SK-N-SH (cell line): ENCODE measurements at regions not wholly inside any gene's neighbourhood (a gene's known extent, or its start where the extent isn't known, plus 50 kb on each side); places are given as distances from the start of the nearest gene placed in this dataset.

ENCODE experiments used
- CTCF ChIA-PET: fragments of 300-600, 350-600 bp; formaldehyde crosslinking; extraction: SDS; loops from one replicate; lab custom pipeline; 2021; lab: Yijun Ruan, JAX
- POLR2A ChIA-PET: fragments of 350-600 bp; sonication (Branson Sonifier 250); formaldehyde crosslinking; extraction: SDS; loops from one replicate; lab custom pipeline; 2020; ENCODE audit warnings: antibody characterized with exemption, inconsistent platforms; lab: Yijun Ruan, JAX
- DNase-seq: peaks from one replicate; pipeline ENCODE4 v3.0.0; 2012
- H2AFZ ChIP-seq: fragments of 200-600 bp; sonication (generic); 2 replicates; pipeline ENCODE4 v1.8.1; 2016; ENCODE audit warnings: antibody characterized with exemption, mild to moderate bottlenecking, low read depth
- H3F3A ChIP-seq: fragments of 200-600 bp; sonication (generic); replicated peaks from 2 replicates; pipeline ENCODE3; 2016; ENCODE audit warnings: antibody characterized with exemption, mild to moderate bottlenecking; ENCODE audit not compliant: insufficient read depth
- H3K27ac ChIP-seq, 2 experiments: fragments of 200-500 bp in 1 of 2; fragments of 200-600 bp in 1 of 2; sonication (Bioruptor generic) in 1 of 2; sonication (generic), shearing (Covaris generic) in 1 of 2; 2 replicates each; pipeline versions ENCODE4 v1.5.1 to v1.6.1; 2014 to 2016; ENCODE audit warnings: low read depth in 2 of 2, inconsistent platforms in 1 of 2, low read length in 1 of 2, mild to moderate bottlenecking in 1 of 2, mixed read lengths in 1 of 2
- H3K27me3 ChIP-seq: fragments of 200-600 bp; sonication (generic), shearing (Covaris generic); 2 replicates; pipeline ENCODE4 v1.6.1; 2016; ENCODE audit warnings: mixed run types; ENCODE audit not compliant: insufficient read depth
- H3K36me3 ChIP-seq, 2 experiments: fragments of 200-500 bp in 1 of 2; fragments of 200-600 bp in 1 of 2; sonication (Bioruptor generic) in 1 of 2; sonication (generic) in 1 of 2; replicated peaks in 1 of 2; 2 replicates each; pipeline versions ENCODE3 to v1.5.1; 2014 to 2016; ENCODE audit warnings: low read length in 1 of 2, mild to moderate bottlenecking in 1 of 2; ENCODE audit not compliant: insufficient read depth in 2 of 2, control insufficient read depth in 1 of 2
- H3K4me1 ChIP-seq, 2 experiments: fragments of 200-500 bp in 1 of 2; fragments of 200-600 bp in 1 of 2; sonication (Bioruptor generic) in 1 of 2; sonication (generic), shearing (Covaris generic) in 1 of 2; 2 replicates each; pipeline versions ENCODE4 v1.5.1 to v1.6.1; 2014 to 2016; ENCODE audit warnings: low read depth in 1 of 2, low read length in 1 of 2, mixed run types in 1 of 2; ENCODE audit not compliant: insufficient read depth in 2 of 2, control insufficient read depth in 1 of 2
- H3K4me2 ChIP-seq: fragments of 200-600 bp; sonication (generic), shearing (Covaris generic); 2 replicates; pipeline ENCODE4 v1.6.1; 2017; ENCODE audit warnings: mixed run types
- H3K4me3 ChIP-seq, 2 experiments: fragments of 200-500 bp in 1 of 2; fragments of 200-600 bp in 1 of 2; sonication (Bioruptor generic) in 1 of 2; sonication (generic), shearing (Covaris generic) in 1 of 2; 2 replicates each; pipeline versions ENCODE4 v1.5.1 to v1.8.1; 2014 to 2016; ENCODE audit warnings: low read depth in 2 of 2, inconsistent platforms in 1 of 2, low read length in 1 of 2, mild to moderate bottlenecking in 1 of 2, mixed read lengths in 1 of 2, moderate library complexity in 1 of 2
- H3K79me2 ChIP-seq: fragments of 200-600 bp; sonication (generic); 2 replicates; pipeline ENCODE4 v1.8.1; 2017; ENCODE audit warnings: mild to moderate bottlenecking; ENCODE audit not compliant: insufficient read depth
- H3K9ac ChIP-seq: fragments of 200-600 bp; sonication (generic); 2 replicates; pipeline ENCODE4 v1.6.1; 2017; ENCODE audit warnings: mixed run types
- H3K9me2 ChIP-seq: fragments of 200-600 bp; sonication (generic); 2 replicates; pipeline ENCODE4 v1.6.1; 2017; ENCODE audit warnings: mixed run types
- H3K9me3 ChIP-seq: fragments of 200-600 bp; sonication (generic); 2 replicates; pipeline ENCODE4 v1.6.1; 2017; ENCODE audit warnings: mixed run types, mild to moderate bottlenecking, moderate library complexity
- H4K20me1 ChIP-seq: fragments of 200-600 bp; sonication (generic); 2 replicates; pipeline ENCODE4 v1.6.1; 2017; ENCODE audit warnings: mild to moderate bottlenecking, mixed run types; ENCODE audit not compliant: insufficient read depth
- FOXJ3 ChIP-seq: sonication (generic); formaldehyde crosslinking; IDR thresholded peaks from 2 replicates; pipeline ENCODE4 v1.5.1; 2020; ENCODE audit warnings: mild to moderate bottlenecking, missing genetic modification reagents
- FOXM1 ChIP-seq: IDR thresholded peaks from 2 replicates; pipeline ENCODE4 v1.4.0; 2012; ENCODE audit warnings: low read depth, mild to moderate bottlenecking
- MXI1 ChIP-seq: IDR thresholded peaks from 2 replicates; pipeline ENCODE4 v1.6.1; 2012; ENCODE audit warnings: mild to moderate bottlenecking, low read depth, low read length, improper control_type of control experiment
- POLR2AphosphoS5 ChIP-seq: IDR thresholded peaks from 2 replicates; pipeline ENCODE4 v1.6.1; 2012; ENCODE audit warnings: low read depth, low read length
- RAD21 ChIP-seq: IDR thresholded peaks from 2 replicates; pipeline ENCODE4 v1.6.1; 2012; ENCODE audit warnings: mild to moderate bottlenecking, low read length
- REST ChIP-seq: IDR thresholded peaks from 2 replicates; pipeline ENCODE4 v1.6.1; 2012; ENCODE audit warnings: mild to moderate bottlenecking, low read depth, low read length, moderate library complexity
- TAF1 ChIP-seq: IDR thresholded peaks from 2 replicates; pipeline ENCODE4 v1.6.1; 2012; ENCODE audit warnings: low read depth, mild to moderate bottlenecking, low read length, moderate library complexity, borderline replicate concordance
- USF1 ChIP-seq: IDR thresholded peaks from 2 replicates; pipeline ENCODE4 v1.4.0; 2012; ENCODE audit warnings: low read depth, borderline replicate concordance
- YY1 ChIP-seq: IDR thresholded peaks from 2 replicates; pipeline ENCODE4 v1.4.0; 2012; ENCODE audit warnings: low read depth, mild to moderate bottlenecking
- ZBTB33 ChIP-seq: IDR thresholded peaks from 2 replicates; pipeline ENCODE4 v1.4.0; 2012; ENCODE audit warnings: low read depth, borderline replicate concordance
- WGBS: methylation state at CpG from one replicate; pipeline ENCODE4 v1.1.6; 2017; ENCODE audit warnings: low lambda C conversion rate; 5-methylcytosine and 5-hydroxymethylcytosine counted together

GRCh38 chr4:159592898-159593556 lies 490.1 kb downstream of the RAPGEF2 start:
- WGBS, result 44% methylated on average over 2 of the region's 2 CpGs
- no peak overlapping the region for H3K27ac ChIP-seq
- no peak for DNase-seq
- no peaks in the 10 kb centered on the region for H3K9me2 ChIP-seq
- H2AFZ ChIP-seq, result no peak overlapping the region
- TF ChIP-seq ZBTB33, result no peak
- TF ChIP-seq REST, result no peak
- no peak for TF ChIP-seq TAF1
- no peak for TF ChIP-seq POLR2AphosphoS5
- no peak for TF ChIP-seq YY1
- TF ChIP-seq, all 33 proteins: peak for 0
- H4K20me1 ChIP-seq, result no peaks in the 10 kb centered on the region
- no peaks in the 10 kb centered on the region for H3K27me3 ChIP-seq
- ChIA-PET POLR2A (no interaction called here), CTCF (interaction anchor here (1.5 kb wide), 1 partner anchor 11 kb away, joined by 4 read pairs; no protein-coding TSS in a partner anchor)
- no peaks in the 10 kb centered on the region for H3K9me3 ChIP-seq
- no peaks in the 10 kb centered on the region for H3K4me1 ChIP-seq
- no peak overlapping the region for H3K4me3 ChIP-seq
- no peaks in the 10 kb centered on the region for H3F3A ChIP-seq
- H3K4me2 ChIP-seq, result no peak overlapping the region
- H3K9ac ChIP-seq, result no peak overlapping the region
- no peaks in the 10 kb centered on the region for H3K79me2 ChIP-seq
- H3K36me3 ChIP-seq, result no peaks in the 10 kb centered on the region

GRCh38 chr4:159593681-159594080 lies 490.8 kb downstream of the RAPGEF2 start:
- WGBS, result 17% methylated on average over 4 of the region's 4 CpGs
- H3K4me2 ChIP-seq, result no peak overlapping the region
- no peak for DNase-seq
- CTCF ChIA-PET, result interaction anchor here (1.5 kb wide), 1 partner anchor 12 kb away, joined by 4 read pairs; no protein-coding TSS in a partner anchor
- no peaks in the 10 kb centered on the region for H3K4me1 ChIP-seq
- TF ChIP-seq RAD21 (no peak), FOXJ3 (no peak), USF1 (no peak), FOXM1 (no peak), MXI1 (no peak)
- TF ChIP-seq, all 33 proteins: peak for 0
- no peak overlapping the region for H3K9ac ChIP-seq
- H3K27ac ChIP-seq, result no peak overlapping the region
- H4K20me1 ChIP-seq, result no peaks in the 10 kb centered on the region
- no peak overlapping the region for H2AFZ ChIP-seq
- no peaks in the 10 kb centered on the region for H3K27me3 ChIP-seq
- no peaks in the 10 kb centered on the region for H3K9me3 ChIP-seq
- POLR2A ChIA-PET, result no interaction called here
- no peaks in the 10 kb centered on the region for H3F3A ChIP-seq
- H3K9me2 ChIP-seq, result no peaks in the 10 kb centered on the region
- no peak overlapping the region for H3K4me3 ChIP-seq
- H3K36me3 ChIP-seq, result no peaks in the 10 kb centered on the region
- H3K79me2 ChIP-seq, result no peaks in the 10 kb centered on the region
